SU-DHL-6 (cell line): ENCODE measurements at regions not wholly inside any gene's neighbourhood (a gene's known extent, or its start where the extent isn't known, plus 50 kb on each side); places are given as distances from the start of the nearest gene placed in this dataset.

Source experiments
- H2AFZ ChIP-seq: fragments of 200-600 bp; sonication (generic); 2 replicates; pipeline ENCODE4 v1.6.1; 2014; ENCODE audit warnings: low read depth, mild to moderate bottlenecking, moderate library complexity, mixed read lengths, antibody characterized with exemption, low read length; ENCODE audit not compliant: severe bottlenecking
- H3F3A ChIP-seq: fragments of 200-600 bp; shearing (Covaris generic); 2 replicates; pipeline ENCODE4 v1.6.0; 2016; ENCODE audit warnings: antibody characterized with exemption, mild to moderate bottlenecking; ENCODE audit not compliant: insufficient read depth
- H3K27ac ChIP-seq: fragments of 200-600 bp; sonication (generic); 2 replicates; pipeline ENCODE4 v1.5.1; 2016; ENCODE audit warnings: low read depth, mild to moderate bottlenecking, low read length, moderate library complexity, mixed read lengths
- H3K27me3 ChIP-seq: fragments of 200-600 bp; sonication (generic), shearing (Covaris generic); 2 replicates; pipeline ENCODE4 v1.6.0; 2014; ENCODE audit warnings: mild to moderate bottlenecking, low read length
- H3K36me3 ChIP-seq: fragments of 200-600 bp; sonication (generic); 2 replicates; pipeline ENCODE4 v1.6.1; 2014; ENCODE audit warnings: mild to moderate bottlenecking, low read length, mixed read lengths
- H3K4me2 ChIP-seq: fragments of 300-600, 200-600 bp; shearing (Covaris generic), sonication (generic); 2 replicates; pipeline ENCODE4 v1.6.0; 2014; ENCODE audit warnings: low read length, low read depth, mild to moderate bottlenecking; ENCODE audit not compliant: poor library complexity, severe bottlenecking
- H3K4me3 ChIP-seq: fragments of 200-600 bp; sonication (generic); 2 replicates; pipeline ENCODE4 v1.5.1; 2014; ENCODE audit warnings: antibody characterized with exemption, low read length, mild to moderate bottlenecking, mixed read lengths; ENCODE audit not compliant: insufficient read depth, poor library complexity, severe bottlenecking
- H3K79me2 ChIP-seq: fragments of 200-600 bp; sonication (generic); 2 replicates; pipeline ENCODE4 v1.6.1; 2014; ENCODE audit warnings: mild to moderate bottlenecking, low read length, moderate library complexity; ENCODE audit not compliant: insufficient read depth
- H3K9ac ChIP-seq: fragments of 200-600 bp; sonication (generic); 2 replicates; pipeline ENCODE4 v1.7.0; 2014; ENCODE audit warnings: mild to moderate bottlenecking, low read length
- H3K9me2 ChIP-seq: fragments of 200-600 bp; sonication (generic); replicated peaks from 2 replicates; pipeline ENCODE4 v1.6.1; 2014; ENCODE audit warnings: low read length; ENCODE audit not compliant: insufficient read depth
- H3K9me3 ChIP-seq: fragments of 200-600 bp; sonication (generic); 2 replicates; pipeline ENCODE4 v1.6.1; 2014; ENCODE audit warnings: low read length, mixed read lengths; ENCODE audit not compliant: insufficient read depth
- H4K20me1 ChIP-seq: fragments of 200-600 bp; sonication (generic); 2 replicates; pipeline ENCODE4 v1.6.1; 2014; ENCODE audit warnings: low read depth, mild to moderate bottlenecking, antibody characterized with exemption, low read length, moderate library complexity, mixed read lengths
- CTCF ChIP-seq: fragments of 200-600 bp; sonication (generic); IDR thresholded peaks from one replicate; pipeline ENCODE4 v1.5.1; 2017; ENCODE audit warnings: antibody characterized with exemption, mild to moderate bottlenecking, low read length, moderate library complexity; ENCODE audit not compliant: insufficient read depth, poor library complexity, severe bottlenecking
- EZH2phosphoT487 ChIP-seq: fragments of 200-600 bp; sonication (generic), shearing (Covaris generic); conservative IDR thresholded peaks from 2 replicates; pipeline ENCODE4 v1.6.1; 2018; ENCODE audit warnings: mild to moderate bottlenecking, antibody characterized with exemption, low read length, moderate library complexity, mixed read lengths

- Histone ChIP-seq H3K9me2 (no peaks in the 10 kb centered on the region), H4K20me1 (no peaks in the 10 kb centered on the region), H3K4me2 (no peak overlapping the region), H2AFZ (no peak overlapping the region), H3K79me2 (no peaks in the 10 kb centered on the region), H3K27me3 (no peaks in the 10 kb centered on the region), H3K36me3 (no peaks in the 10 kb centered on the region), H3K9me3 (no peaks in the 10 kb centered on the region), H3K4me3 (no peak overlapping the region), H3K27ac (no peak overlapping the region), H3F3A (no peaks in the 10 kb centered on the region), H3K9ac (no peak overlapping the region)
- TF ChIP-seq CTCF, result no peak
- no peak for TF ChIP-seq EZH2phosphoT487
These were observed 334.7 kb downstream of the NR2F1-AS1 start for GRCh38 chr5:93246090-93246855.

- Histone ChIP-seq H3K9me2 (no peaks in the 10 kb centered on the region), H3K4me3 (no peak overlapping the region), H3K4me2 (no peak overlapping the region), H3K27me3 (no peaks in the 10 kb centered on the region), H3K36me3 (no peaks in the 10 kb centered on the region), H3K9me3 (no peaks in the 10 kb centered on the region), H3K9ac (no peak overlapping the region), H3K79me2 (no peaks in the 10 kb centered on the region), H4K20me1 (no peaks in the 10 kb centered on the region), H3F3A (no peaks in the 10 kb centered on the region), H3K27ac (no peak overlapping the region), H2AFZ (no peak overlapping the region)
- TF ChIP-seq EZH2phosphoT487, result no peak
- no peak for TF ChIP-seq CTCF
These were observed 335.8 kb downstream of the NR2F1-AS1 start for GRCh38 chr5:93245226-93245625.

- H3K27me3 ChIP-seq, result no peaks in the 10 kb centered on the region
- no peaks in the 10 kb centered on the region for H4K20me1 ChIP-seq
- no peaks in the 10 kb centered on the region for H3K9me2 ChIP-seq
- H3K9me3 ChIP-seq, result no peaks in the 10 kb centered on the region
- H3K4me2 ChIP-seq, result no peak overlapping the region
- no peak overlapping the region for H2AFZ ChIP-seq
- no peaks in the 10 kb centered on the region for H3K36me3 ChIP-seq
- no peak overlapping the region for H3K27ac ChIP-seq
- no peak overlapping the region for H3K9ac ChIP-seq
- no peak overlapping the region for H3K4me3 ChIP-seq
- H3F3A ChIP-seq, result no peaks in the 10 kb centered on the region
- no peaks in the 10 kb centered on the region for H3K79me2 ChIP-seq
- TF ChIP-seq EZH2phosphoT487 (no peak), CTCF (no peak)
These were observed 337.5 kb downstream of the NR2F1-AS1 start for GRCh38 chr5:93243481-93243880.
